Keratinocyte (primary cell): ENCODE measurements at regions not wholly inside any gene's neighbourhood (a gene's known extent, or its start where the extent isn't known, plus 50 kb on each side); places are given as distances from the start of the nearest gene placed in this dataset.

Experiments
- EZH2 ChIP-seq: IDR thresholded peaks from one replicate; pipeline ENCODE4 v1.6.1; 2012; ENCODE audit warnings: inconsistent platforms, mild to moderate bottlenecking, low read length, moderate library complexity
- TF ChIP-seq, protein P1 (sequence below), 3 experiments: IDR thresholded peaks in 1 of 3; conservative IDR thresholded peaks in 1 of 3; optimal IDR thresholded peaks in 1 of 3; 2 replicates in 2 of 3; 3 replicates in 1 of 3; pipeline versions ENCODE3 to v1.5.1; 2011; ENCODE audit warnings: low read length in 3 of 3, mild to moderate bottlenecking in 3 of 3, moderate library complexity in 2 of 3, control low read depth in 1 of 3, inconsistent platforms in 1 of 3; ENCODE audit not compliant: insufficient read depth in 2 of 3; ENCODE audit errors: extremely low read depth in 1 of 3

GRCh38 chr6:141475259-141475658, 657.5 kb upstream of the GJE1 start:
- TF ChIP-seq, protein P1, sequence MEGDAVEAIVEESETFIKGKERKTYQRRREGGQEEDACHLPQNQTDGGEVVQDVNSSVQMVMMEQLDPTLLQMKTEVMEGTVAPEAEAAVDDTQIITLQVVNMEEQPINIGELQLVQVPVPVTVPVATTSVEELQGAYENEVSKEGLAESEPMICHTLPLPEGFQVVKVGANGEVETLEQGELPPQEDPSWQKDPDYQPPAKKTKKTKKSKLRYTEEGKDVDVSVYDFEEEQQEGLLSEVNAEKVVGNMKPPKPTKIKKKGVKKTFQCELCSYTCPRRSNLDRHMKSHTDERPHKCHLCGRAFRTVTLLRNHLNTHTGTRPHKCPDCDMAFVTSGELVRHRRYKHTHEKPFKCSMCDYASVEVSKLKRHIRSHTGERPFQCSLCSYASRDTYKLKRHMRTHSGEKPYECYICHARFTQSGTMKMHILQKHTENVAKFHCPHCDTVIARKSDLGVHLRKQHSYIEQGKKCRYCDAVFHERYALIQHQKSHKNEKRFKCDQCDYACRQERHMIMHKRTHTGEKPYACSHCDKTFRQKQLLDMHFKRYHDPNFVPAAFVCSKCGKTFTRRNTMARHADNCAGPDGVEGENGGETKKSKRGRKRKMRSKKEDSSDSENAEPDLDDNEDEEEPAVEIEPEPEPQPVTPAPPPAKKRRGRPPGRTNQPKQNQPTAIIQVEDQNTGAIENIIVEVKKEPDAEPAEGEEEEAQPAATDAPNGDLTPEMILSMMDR (optimal IDR thresholded peaks at IDR 0.05 in 1 of 3, IDR thresholded peaks at IDR 0.05 in 1 of 3, conservative IDR thresholded peaks at IDR 0.05 in 1 of 3; ENCODE audit: extremely low read depth in 1 of 3, insufficient read depth in 2 of 3, low read length in 3 of 3): no peak
- TF ChIP-seq EZH2: no peak
